ENCODE measurements at regions not wholly inside any gene's neighbourhood (a gene's known extent, or its start where the extent isn't known, plus 50 kb on each side); places are given as distances from the start of the nearest gene placed in this dataset.

DNA sequence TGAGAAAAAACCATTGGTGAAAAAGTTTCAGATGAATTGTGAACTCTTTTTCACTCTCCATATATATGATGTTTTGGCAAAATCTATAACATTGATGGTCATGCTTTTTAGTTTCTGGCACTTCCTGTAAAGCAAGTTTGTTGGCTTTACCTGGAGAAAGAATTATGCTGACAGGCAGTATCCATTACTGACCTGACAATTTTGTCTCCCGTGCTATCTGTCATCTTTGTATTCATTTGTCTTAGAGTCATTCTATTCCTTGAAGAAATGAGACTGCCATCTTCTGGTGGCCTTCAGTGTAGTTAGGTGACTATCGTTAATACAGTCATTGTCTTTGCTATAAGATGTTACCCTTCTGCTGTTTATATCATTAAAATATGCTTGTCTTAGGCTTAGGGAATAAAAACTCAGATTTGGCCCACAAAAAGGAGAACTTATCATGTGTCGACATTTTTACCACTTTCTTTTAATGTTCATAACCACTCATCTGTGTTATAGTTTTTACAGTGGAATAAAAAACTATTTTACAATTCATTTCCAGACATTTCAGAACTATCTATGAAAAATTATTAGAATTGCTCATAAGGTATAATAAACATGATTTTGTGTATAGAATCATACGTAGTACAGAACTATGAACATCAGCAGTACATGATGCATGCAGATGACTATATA is 707.0 kb downstream of the EPM2A start:
- intact Hi-C loops (cut with DNase I; ENCODE audit: low total_unique reads): no loop called here

DNA sequence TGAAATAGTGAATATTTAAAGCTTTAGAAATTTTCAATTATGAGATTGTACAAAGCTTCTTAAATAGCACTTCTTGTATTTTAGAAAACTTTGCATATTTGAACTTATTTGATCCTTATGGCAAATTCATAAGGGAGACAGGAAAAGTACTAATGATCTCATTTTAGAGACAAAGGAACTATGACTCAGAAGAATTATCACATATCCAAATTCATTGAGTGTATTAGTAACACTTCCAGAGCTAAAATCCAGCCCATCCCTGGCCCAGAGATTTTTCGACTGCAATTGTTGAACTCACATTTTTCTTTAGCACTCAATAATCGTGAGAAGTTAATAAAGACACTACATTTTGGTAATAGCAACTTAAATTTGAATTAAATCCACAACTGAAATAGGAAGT is 704.3 kb downstream of the EPM2A start:
- TF ChIP-seq CTCF (IDR thresholded peaks at IDR 0.05) (no peak), POLR2A (IDR thresholded peaks at IDR 0.05) (no peak)
- H3K36me3 ChIP-seq (ENCODE audit: low read depth, missing control alignments): no peaks in the 10 kb centered on the region
- no peaks in the 10 kb centered on the region for H3K4me1 ChIP-seq
- no peak overlapping the region for H3K27ac ChIP-seq
- no peak overlapping the region for H3K4me3 ChIP-seq
- intact Hi-C loops (cut with DNase I; ENCODE audit: low total_unique reads): no loop called here
- no peaks in the 10 kb centered on the region for H3K27me3 ChIP-seq
- no peaks in the 10 kb centered on the region for H3K9me3 ChIP-seq
- no peak for DNase-seq
- 82 to 87% methylated on average over 2 of the region's 2 CpGs for WGBS, 2 donors

More for the DNA sequence above, 707.0 kb downstream of the EPM2A start:
- Histone ChIP-seq H3K4me1 (no peaks in the 10 kb centered on the region), H3K9me3 (no peaks in the 10 kb centered on the region), H3K36me3 (ENCODE audit: low read depth, missing control alignments) (no peaks in the 10 kb centered on the region), H3K27ac (no peak overlapping the region), H3K4me3 (no peak overlapping the region), H3K27me3 (no peaks in the 10 kb centered on the region)
- peak; percentile 25 for DNase-seq
- TF ChIP-seq CTCF (IDR thresholded peaks at IDR 0.05) (peak in 1 of 3 experiments; percentile 45), POLR2A (IDR thresholded peaks at IDR 0.05) (no peak)
- 53 to 62% methylated on average over 4 of the region's 4 CpGs for WGBS, 2 donors

- H3K4me3 ChIP-seq: no peak overlapping the region
- no peaks in the 10 kb centered on the region for H3K9me3 ChIP-seq
- H3K36me3 ChIP-seq (ENCODE audit: low read depth, missing control alignments): no peaks in the 10 kb centered on the region
- TF ChIP-seq POLR2A (IDR thresholded peaks at IDR 0.05) (no peak), CTCF (IDR thresholded peaks at IDR 0.05) (no peak)
- no peaks in the 10 kb centered on the region for H3K4me1 ChIP-seq
- DNase-seq: no peak
- intact Hi-C loops (cut with DNase I; ENCODE audit: low total_unique reads): no loop called here
- no peak overlapping the region for H3K27ac ChIP-seq
- no peaks in the 10 kb centered on the region for H3K27me3 ChIP-seq
- WGBS, 2 donors: 63 to 66% methylated on average over 4 of the region's 4 CpGs
Observed at GRCh38 chr6:145031962-145032361, 703.4 kb downstream of the EPM2A start.

GRCh38 chr6:145032562-145033145 is 702.7 kb downstream of the EPM2A start:
- WGBS, 2 donors: 75 to 85% methylated on average over 2 of the region's 2 CpGs
- no peaks in the 10 kb centered on the region for H3K27me3 ChIP-seq
- TF ChIP-seq CTCF (IDR thresholded peaks at IDR 0.05) (no peak), POLR2A (IDR thresholded peaks at IDR 0.05) (no peak)
- H3K27ac ChIP-seq: no peak overlapping the region
- no peak for DNase-seq
- H3K4me3 ChIP-seq: no peak overlapping the region
- no peaks in the 10 kb centered on the region for H3K9me3 ChIP-seq
- no peaks in the 10 kb centered on the region for H3K4me1 ChIP-seq
- H3K36me3 ChIP-seq (ENCODE audit: low read depth, missing control alignments): no peaks in the 10 kb centered on the region
- intact Hi-C loops (cut with DNase I; ENCODE audit: low total_unique reads): no loop called here

- no peaks in the 10 kb centered on the region for H3K4me1 ChIP-seq
- intact Hi-C loops (cut with DNase I; ENCODE audit: low total_unique reads): no loop called here
- TF ChIP-seq CTCF (IDR thresholded peaks at IDR 0.05): no peak
- no peak for TF ChIP-seq POLR2A (IDR thresholded peaks at IDR 0.05)
Observed at GRCh38 chr6:145034664-145035063, 700.7 kb downstream of the EPM2A start.

More at GRCh38 chr6:145034664-145035063, 700.7 kb downstream of the EPM2A start:
- no peaks in the 10 kb centered on the region for H3K36me3 ChIP-seq (ENCODE audit: low read depth, missing control alignments)
- no peak overlapping the region for H3K27ac ChIP-seq
- no peak overlapping the region for H3K4me3 ChIP-seq
- no peaks in the 10 kb centered on the region for H3K27me3 ChIP-seq
- no peaks in the 10 kb centered on the region for H3K9me3 ChIP-seq
- no peak for DNase-seq
